GM21825 (cell line): ENCODE measurements at regions not wholly inside any gene's neighbourhood (a gene's known extent, or its start where the extent isn't known, plus 50 kb on each side); places are given as distances from the start of the nearest gene placed in this dataset.

Source experiments
- ATAC-seq: cut with Tn5 transposase; IDR thresholded peaks from one replicate; pipeline ENCODE4 v1.9.1; 2021; ENCODE audit warnings: mild to moderate bottlenecking, moderate library complexity; ENCODE audit not compliant: unreplicated experiment

DNA sequence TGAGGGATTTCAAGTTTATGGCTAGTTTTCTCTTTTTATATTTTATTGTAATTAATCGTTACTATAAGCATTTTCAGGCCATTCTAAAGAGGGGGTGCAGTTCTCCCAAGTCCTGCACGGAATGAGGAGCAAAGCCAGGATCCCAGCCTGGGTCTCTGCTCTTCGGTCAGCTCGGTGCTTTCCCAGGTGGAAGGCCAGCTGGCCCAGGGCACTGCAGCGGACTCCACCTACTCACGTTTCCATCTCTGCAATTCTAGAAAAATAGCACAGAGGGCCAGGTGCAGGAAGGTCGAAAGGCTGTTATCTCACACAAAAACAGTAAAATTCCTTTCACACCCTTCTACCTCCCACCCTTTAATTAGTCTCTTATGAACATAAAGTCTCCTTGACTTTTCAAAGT is 59.5 kb upstream of the HES1 start:
- no peak for ATAC-seq

DNA sequence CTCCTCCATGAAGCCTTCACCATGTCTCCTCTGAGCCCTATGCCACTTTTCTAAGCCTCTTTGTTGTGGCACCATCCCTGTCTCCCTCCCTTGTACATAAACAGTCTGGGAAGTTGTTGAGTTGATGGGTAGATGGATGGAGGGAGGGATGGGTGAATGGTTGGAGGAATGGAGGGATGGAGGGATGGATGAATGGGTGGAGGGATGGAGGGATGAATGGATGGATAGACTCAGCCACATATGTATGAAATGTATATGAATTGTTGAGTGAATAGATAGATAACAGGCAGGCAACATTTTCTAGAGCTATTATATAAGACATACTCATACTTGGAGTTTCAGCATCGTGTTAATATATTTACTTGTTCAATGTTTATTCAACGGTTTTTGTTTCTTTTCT is 58.3 kb upstream of the HES1 start:
- ATAC-seq: no peak

DNA sequence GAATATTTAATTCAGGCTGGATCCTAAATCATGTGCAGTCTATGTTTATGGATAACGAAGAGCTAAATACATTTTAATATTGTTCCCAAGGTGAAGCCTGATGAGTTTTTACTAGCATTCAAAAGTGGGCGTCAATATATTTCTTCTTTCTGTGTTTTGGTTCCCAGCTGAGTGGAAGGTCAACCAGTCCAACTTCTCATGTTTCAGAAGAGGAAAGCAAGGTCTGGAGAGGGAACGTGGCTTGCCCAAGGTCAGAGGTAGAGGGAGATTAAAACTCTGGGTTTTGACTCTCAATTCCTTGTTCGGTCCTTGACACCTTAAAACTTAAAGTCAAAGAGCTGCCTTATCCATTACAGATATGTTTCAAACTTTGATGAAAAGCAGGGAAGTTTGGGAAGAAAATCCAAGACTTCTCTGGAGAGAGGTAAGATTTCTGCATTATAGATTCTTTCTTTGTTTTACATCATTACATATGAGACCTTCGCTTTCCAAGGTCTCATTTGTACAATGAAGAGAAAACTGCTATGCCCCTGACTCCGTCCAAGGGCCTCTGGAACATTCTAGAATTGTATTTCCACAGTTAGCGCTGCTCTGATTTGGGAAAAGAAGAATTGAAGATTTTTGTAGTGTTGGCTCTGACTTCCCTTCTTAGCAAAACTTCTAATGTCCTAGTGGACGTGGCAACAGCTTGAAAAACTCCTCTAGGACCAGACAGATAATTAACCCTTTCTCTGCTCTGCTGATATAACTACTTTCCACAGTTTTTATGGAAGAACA is 57.7 kb upstream of the HES1 start:
- ATAC-seq: no peak

DNA sequence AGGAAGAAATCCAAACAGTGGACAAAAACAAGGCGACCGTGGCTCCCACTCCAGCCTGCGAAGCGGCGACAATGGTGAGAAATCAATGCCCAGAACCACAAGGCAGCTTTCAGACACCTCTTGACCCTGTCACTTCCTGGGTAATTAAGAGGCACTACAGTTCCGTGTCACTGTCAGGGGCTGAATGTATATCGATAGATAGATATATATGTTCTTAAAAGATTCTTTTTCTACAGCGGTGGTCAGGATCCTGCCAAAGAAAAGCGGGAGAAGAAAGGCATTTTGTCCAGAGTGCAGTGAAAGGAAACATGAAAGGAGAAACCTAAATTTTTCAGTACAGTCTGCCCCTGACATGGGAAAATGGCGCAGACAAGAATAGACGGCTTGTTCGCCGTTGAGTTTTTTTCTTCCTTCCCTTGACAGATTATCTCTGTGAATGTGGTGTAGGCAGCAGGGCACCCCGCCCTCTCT is 56.2 kb upstream of the HES1 start:
- no peak for ATAC-seq

DNA sequence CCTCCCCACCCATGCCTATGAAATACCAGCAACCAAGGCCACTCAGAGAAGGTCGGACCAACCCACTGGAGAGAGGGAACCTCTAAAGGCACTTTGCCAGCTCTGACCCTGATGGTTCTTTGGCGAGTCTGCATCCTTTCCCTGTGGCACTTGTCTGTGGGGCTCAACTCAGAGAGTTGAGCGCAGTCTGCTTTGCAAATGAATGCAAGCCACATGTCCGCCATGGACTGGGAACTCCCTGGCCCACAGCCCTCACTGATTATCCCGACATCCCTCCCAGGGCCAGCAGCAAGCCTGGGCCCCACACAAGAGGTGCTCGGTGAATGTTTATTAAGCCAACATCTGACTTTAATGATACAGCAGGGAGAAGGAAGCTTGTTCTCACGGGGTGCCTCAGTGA is 55.5 kb upstream of the HES1 start:
- ATAC-seq: no peak

DNA sequence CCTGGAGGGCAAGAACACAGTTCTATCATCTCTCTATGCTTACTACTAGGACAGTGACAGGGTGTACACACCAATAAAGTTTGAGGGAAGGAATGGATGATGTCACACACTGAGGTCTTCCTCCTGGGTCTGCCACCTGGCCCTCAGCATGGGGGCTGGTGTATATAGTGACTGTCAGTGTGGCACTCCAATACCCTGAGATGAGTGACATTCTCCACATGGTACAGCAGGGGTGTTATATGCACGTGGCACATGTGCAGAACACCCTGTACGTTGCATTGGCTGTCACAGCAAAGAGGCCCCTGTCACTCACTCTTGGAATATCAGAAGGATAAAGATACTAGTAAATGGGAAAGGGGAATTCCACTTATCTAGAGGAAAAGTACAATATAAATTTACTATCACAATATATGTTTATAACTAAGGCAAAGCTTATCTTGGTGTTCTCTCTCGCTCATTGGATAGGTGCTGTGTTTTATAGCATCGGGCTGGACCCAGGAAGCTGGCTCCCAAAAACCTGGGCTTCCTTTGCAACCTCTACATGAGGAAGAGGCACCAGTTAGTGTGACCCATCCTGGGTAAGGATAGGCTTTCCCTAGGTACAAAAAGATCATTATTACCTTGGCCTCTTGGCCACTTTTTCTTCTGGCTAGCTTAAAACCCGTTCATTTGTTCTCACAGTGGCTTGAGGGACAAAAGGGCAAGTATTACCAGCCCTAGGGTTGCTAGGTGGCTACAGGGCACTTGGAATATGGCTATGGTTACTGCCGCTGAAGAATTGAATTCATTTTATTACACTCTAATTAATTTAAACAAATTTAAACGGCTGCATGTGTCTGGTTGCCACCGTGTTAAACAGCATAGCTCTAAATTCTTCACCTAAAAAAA is 54.8 kb upstream of the HES1 start:
- ATAC-seq: no peak

DNA sequence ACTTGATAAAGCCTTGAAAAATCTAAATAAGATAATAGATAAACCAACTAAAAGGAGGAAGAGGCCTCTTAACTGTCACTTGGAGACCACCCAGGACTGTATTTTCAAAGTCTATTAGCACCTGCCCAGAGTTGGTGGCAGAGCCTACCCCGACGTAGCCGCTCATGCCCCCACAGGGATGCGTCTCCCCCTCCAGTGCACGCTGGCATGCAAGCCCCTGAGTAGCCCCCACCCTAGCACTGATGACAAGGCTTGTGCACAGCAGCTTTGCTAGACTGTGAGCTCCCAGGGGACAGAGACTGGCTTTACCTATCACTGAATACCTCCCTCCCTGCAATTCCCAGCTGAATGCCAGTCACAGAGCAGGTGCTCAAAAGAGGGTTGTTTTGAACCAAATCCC is 54.1 kb upstream of the HES1 start:
- ATAC-seq: no peak

DNA sequence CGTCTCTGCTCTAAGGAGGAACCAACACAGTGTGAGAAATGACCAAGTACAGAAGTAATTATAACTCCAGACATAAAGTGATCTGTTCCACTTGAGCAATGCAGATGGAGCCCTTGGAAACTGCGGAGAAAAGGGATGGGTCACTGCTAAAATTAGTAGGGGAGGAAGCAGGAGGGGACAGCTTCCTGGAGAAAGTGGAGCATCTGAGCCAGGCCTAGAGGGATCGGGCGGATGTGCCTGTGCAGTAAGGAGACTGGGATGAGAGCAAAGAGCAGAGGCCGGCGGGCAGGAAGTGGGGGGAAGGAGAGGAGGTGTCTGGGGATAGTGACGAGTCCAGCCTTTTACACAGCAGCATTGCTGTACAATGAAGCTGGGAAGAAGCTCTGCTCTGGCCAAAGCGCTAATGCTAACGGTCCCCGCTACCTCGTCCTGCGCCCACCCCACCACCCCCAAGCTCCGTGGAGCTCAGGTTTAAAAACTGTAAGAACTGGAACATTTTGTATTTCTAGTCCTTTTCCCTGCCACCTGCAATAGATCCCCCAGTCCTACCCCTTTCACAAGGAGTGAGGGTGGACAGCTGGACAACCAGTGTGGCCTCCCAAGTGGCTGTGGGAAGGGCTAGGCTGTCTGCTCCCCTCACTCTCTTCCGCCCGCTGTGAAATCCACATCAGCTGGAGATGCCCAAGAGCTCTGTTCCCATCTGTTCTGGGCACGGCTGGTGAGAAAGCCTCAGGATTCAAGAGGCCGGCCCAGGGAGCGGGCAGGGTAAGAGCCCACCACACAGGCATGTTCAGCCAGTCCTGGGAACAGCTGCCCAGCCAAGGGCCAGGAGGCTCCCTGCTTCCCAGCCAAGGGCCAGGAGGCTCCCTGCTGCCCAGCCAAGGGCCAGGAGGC is 53.0 kb upstream of the HES1 start:
- no peak for ATAC-seq

DNA sequence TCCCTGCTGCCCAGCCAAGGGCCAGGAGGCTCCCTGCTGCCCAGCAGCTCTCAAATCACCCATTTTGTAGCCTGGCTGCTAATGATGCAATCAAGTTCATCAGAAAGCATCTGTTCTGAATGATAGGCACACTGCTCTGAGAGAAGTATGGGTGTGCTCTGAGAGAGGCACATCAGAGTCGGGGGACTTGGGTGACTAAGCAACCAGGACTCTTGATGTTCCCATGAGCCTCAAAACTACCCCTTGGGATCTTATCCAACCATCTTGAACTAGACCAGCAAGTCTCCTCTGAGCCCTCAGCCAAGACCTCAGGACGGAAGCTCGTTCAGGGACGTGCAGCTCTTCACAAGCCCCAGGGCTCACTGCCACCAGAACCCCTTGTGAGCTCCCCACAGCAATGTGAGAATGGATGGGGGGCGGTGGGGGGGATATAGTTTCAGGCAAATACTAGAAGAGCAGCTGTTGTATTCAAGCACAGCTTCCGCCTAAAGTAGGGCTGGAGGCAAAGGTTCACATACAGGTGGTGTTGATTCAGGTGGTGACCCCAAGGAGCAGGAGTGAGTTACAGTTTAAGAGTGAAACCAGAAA is 52.2 kb upstream of the HES1 start:
- ATAC-seq: peak; percentile 43

DNA sequence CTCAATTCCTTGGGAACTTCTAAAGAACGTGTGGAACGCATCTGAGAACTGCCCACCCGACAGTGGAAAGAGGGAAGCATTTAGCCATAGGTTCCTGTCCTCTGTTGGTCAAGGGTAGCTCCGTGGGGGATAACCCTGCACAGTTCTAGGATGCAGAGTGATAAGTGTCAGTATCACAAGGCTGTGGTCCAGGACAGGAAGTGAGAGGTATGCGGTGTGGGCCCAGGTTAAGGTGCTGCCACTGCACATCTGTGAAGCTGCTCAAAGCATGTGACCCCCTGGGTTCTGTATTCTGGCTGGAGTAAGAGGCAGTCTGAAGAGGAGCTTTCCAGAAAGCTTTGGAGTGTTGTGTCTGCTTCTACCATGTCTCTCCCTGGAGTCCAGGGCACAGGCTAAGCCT is 51.7 kb upstream of the HES1 start:
- ATAC-seq: peak; percentile 94
